Neural progenitor cell (in vitro differentiated cells): ENCODE measurements at regions not wholly inside any gene's neighbourhood (a gene's known extent, or its start where the extent isn't known, plus 50 kb on each side); places are given as distances from the start of the nearest gene placed in this dataset.

Source experiments
- DNase-seq: peaks from one replicate; pipeline ENCODE4 v3.0.0-alpha.2; 2016; ENCODE audit warnings: low spot score
- H2AFZ ChIP-seq: fragments of 200-600 bp; sonication (generic); replicated peaks from 2 replicates; pipeline ENCODE4 v1.6.1; 2016; ENCODE audit warnings: antibody characterized with exemption
- H3F3A ChIP-seq: fragments of 200-600 bp; sonication (generic); 2 replicates; pipeline ENCODE4 v1.6.1; 2016; ENCODE audit warnings: antibody characterized with exemption, low read depth
- H3K27ac ChIP-seq: fragments of 200-600 bp; sonication (generic); 2 replicates; pipeline ENCODE4 v1.5.1; 2016; ENCODE audit warnings: mild to moderate bottlenecking
- H3K27me3 ChIP-seq: fragments of 200-600 bp; sonication (generic); 2 replicates; pipeline ENCODE4 v1.6.1; 2016; ENCODE audit warnings: mild to moderate bottlenecking, moderate library complexity
- H3K36me3 ChIP-seq: fragments of 200-600 bp; sonication (generic); 2 replicates; pipeline ENCODE4 v1.5.1; 2016
- H3K4me1 ChIP-seq: fragments of 200-600 bp; sonication (generic); 2 replicates; pipeline ENCODE4 v1.6.1; 2016; ENCODE audit warnings: mixed run types
- H3K4me2 ChIP-seq: fragments of 200-600 bp; sonication (generic); 2 replicates; pipeline ENCODE4 v1.6.1; 2016
- H3K4me3 ChIP-seq: fragments of 200-600 bp; sonication (generic); 2 replicates; pipeline ENCODE4 v1.5.1; 2016
- H3K79me2 ChIP-seq: fragments of 200-600 bp; sonication (generic); 2 replicates; pipeline ENCODE4 v1.6.1; 2016; ENCODE audit warnings: low read depth
- H3K9ac ChIP-seq: fragments of 200-600 bp; sonication (generic); 2 replicates; pipeline ENCODE4 v1.6.1; 2016
- H3K9me3 ChIP-seq: fragments of 200-600 bp; sonication (generic); 2 replicates; pipeline ENCODE4 v1.5.1; 2016; ENCODE audit warnings: low read depth
- H4K20me1 ChIP-seq: fragments of 200-600 bp; sonication (generic); 2 replicates; pipeline ENCODE4 v1.6.1; 2016; ENCODE audit warnings: low read depth
- H3K27ac Mint-ChIP-seq: 3 replicates; pipeline ENCODE4 v1.8.0; 2021; ENCODE audit warnings: mixed read lengths
- H3K27me3 Mint-ChIP-seq: 2 replicates; pipeline ENCODE4 v1.8.0; 2022; ENCODE audit warnings: low read depth, mild to moderate bottlenecking, inconsistent platforms, moderate library complexity, mixed read lengths; ENCODE audit not compliant: insufficient read depth
- H3K36me3 Mint-ChIP-seq: 3 replicates; pipeline ENCODE4 v1.8.0; 2021; ENCODE audit warnings: mixed read lengths
- H3K4me1 Mint-ChIP-seq: 3 replicates; pipeline ENCODE4 v1.8.0; 2021; ENCODE audit warnings: mixed read lengths
- H3K4me3 Mint-ChIP-seq: 3 replicates; pipeline ENCODE4 v1.8.0; 2021; ENCODE audit warnings: mild to moderate bottlenecking, moderate library complexity, mixed read lengths
- H3K9me3 Mint-ChIP-seq: 3 replicates; pipeline ENCODE4 v1.8.0; 2020; ENCODE audit warnings: mixed read lengths
- EZH2 ChIP-seq: fragments of 200-600 bp; sonication (generic); IDR thresholded peaks from 2 replicates; pipeline ENCODE4 v1.6.1; 2017; ENCODE audit warnings: antibody characterized with exemption, mild to moderate bottlenecking, moderate library complexity
- EZH2phosphoT487 ChIP-seq: fragments of 200-600 bp; sonication (generic); IDR thresholded peaks from 2 replicates; pipeline ENCODE4 v1.6.1; 2017; ENCODE audit warnings: antibody characterized with exemption
- TF ChIP-seq, protein P1 (sequence below): fragments of 200-600 bp; sonication (generic); IDR thresholded peaks from 2 replicates; pipeline ENCODE4 v1.5.1; 2017; ENCODE audit warnings: antibody characterized with exemption, mild to moderate bottlenecking

DNA sequence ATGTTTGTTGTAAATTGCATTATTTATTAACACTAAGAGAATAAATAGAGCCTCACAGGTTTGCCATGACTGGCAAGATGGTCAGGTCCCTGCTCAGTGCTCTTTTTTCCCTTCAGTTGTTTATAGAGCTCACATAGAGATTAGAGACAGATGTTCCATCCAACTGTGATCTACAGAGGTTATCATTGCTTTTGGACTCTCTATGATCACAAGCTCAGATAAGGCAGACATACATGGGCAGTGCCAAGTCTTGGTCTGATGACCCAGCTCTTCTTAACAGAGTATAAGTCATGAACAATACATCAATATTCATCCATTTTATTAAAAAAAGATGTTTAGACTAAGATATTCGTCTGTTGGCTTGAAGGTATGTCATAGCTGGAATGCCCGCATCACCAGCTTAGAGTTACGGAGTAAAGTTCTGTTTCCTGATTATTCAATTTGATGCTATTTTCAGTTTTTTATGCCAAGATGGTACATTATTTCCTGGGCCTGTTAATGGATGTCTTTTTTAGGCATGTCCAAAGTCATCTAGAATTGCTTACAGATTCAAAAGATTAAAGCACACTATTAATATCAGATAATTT lies 729.8 kb upstream of the SLC10A2 start:
- Histone ChIP-seq H3F3A (no peaks in the 10 kb centered on the region), H3K4me3 (no peak overlapping the region), H3K9ac (no peak overlapping the region), H3K27me3 (no peaks in the 10 kb centered on the region), H2AFZ (no peak overlapping the region), H4K20me1 (no peaks in the 10 kb centered on the region), H3K27ac (no peak overlapping the region), H3K4me1 (no peaks in the 10 kb centered on the region), H3K9me3 (no peaks in the 10 kb centered on the region), H3K79me2 (no peaks in the 10 kb centered on the region), H3K36me3 (no peaks in the 10 kb centered on the region), H3K4me2 (no peak overlapping the region)
- no peaks in the 10 kb centered on the region for H3K4me1 Mint-ChIP-seq
- H3K27ac Mint-ChIP-seq, result no peak overlapping the region
- H3K27me3 Mint-ChIP-seq, result no peaks in the 10 kb centered on the region
- no peak for DNase-seq
- TF ChIP-seq EZH2 (no peak), EZH2phosphoT487 (no peak)
- TF ChIP-seq, protein P1, sequence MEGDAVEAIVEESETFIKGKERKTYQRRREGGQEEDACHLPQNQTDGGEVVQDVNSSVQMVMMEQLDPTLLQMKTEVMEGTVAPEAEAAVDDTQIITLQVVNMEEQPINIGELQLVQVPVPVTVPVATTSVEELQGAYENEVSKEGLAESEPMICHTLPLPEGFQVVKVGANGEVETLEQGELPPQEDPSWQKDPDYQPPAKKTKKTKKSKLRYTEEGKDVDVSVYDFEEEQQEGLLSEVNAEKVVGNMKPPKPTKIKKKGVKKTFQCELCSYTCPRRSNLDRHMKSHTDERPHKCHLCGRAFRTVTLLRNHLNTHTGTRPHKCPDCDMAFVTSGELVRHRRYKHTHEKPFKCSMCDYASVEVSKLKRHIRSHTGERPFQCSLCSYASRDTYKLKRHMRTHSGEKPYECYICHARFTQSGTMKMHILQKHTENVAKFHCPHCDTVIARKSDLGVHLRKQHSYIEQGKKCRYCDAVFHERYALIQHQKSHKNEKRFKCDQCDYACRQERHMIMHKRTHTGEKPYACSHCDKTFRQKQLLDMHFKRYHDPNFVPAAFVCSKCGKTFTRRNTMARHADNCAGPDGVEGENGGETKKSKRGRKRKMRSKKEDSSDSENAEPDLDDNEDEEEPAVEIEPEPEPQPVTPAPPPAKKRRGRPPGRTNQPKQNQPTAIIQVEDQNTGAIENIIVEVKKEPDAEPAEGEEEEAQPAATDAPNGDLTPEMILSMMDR, result no peak
- H3K4me3 Mint-ChIP-seq, result no peak overlapping the region
- peaks cover 4% of the 10 kb centered on the region for H3K9me3 Mint-ChIP-seq
- H3K36me3 Mint-ChIP-seq, result no peaks in the 10 kb centered on the region

DNA sequence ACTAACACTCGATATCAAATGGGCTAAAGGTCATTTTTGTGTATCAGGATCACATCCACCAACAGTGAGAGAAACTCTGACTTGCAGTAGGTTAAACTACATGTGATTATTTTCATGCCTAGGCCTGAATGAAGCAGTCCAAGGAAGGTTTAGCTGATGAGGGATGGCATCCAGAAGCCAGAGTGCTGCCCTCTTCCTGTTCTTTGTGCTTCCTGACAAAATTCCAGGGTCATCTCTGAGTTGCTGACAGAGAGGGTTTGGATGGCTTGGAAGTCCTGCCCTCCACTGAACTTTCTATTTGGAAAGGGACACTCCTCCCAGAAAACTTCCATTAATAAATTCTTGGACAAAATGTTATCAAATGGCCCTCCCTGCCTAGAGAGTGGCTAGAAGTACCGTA lies 728.3 kb upstream of the SLC10A2 start:
- Histone ChIP-seq H3K4me1 (no peaks in the 10 kb centered on the region), H3F3A (no peaks in the 10 kb centered on the region), H3K79me2 (no peaks in the 10 kb centered on the region), H2AFZ (peak overlapping the region; percentile 26), H4K20me1 (no peaks in the 10 kb centered on the region), H3K27me3 (no peaks in the 10 kb centered on the region), H3K27ac (no peak overlapping the region), H3K4me3 (no peak overlapping the region), H3K9me3 (no peaks in the 10 kb centered on the region), H3K4me2 (no peak overlapping the region), H3K36me3 (no peaks in the 10 kb centered on the region), H3K9ac (no peak overlapping the region)
- TF ChIP-seq, protein P1, result no peak
- no peak for TF ChIP-seq EZH2phosphoT487
- no peak for TF ChIP-seq EZH2
- Mint-ChIP-seq H3K4me3 (no peak overlapping the region), H3K27ac (no peak overlapping the region), H3K4me1 (no peaks in the 10 kb centered on the region), H3K27me3 (no peaks in the 10 kb centered on the region), H3K9me3 (peaks cover 4% of the 10 kb centered on the region), H3K36me3 (no peaks in the 10 kb centered on the region)
- peak; percentile 18 for DNase-seq

DNA sequence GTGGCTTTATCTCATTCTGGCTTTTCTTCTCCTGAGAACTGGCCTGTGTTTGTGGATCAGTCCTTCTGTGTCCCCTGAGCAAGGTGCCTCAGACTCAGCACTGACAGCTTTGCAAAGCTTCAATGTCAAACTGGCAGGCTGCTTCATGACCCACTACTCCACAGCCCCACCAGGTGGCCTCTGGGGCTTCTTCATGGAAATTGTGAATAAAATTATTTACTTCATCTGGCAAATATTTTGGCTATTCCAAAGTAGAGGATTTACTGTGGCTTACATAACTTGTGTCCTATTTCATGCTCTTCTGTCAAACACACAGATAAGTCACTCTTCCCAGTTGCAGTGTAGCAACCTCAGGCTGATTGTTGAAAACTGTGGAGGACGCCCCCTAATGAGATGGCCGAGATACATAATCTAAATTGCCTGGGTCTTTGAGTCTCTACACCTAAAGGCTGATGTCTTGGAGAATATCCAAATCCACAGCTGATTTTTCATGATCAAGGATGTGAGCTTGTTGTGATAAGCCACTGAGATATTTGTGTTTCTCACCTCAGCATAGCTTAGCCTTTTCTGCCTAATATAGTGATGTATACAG lies 721.9 kb upstream of the SLC10A2 start:
- Mint-ChIP-seq H3K4me1 (no peaks in the 10 kb centered on the region), H3K27me3 (peaks cover 2% of the 10 kb centered on the region), H3K9me3 (peaks cover 10% of the 10 kb centered on the region), H3K4me3 (no peak overlapping the region), H3K36me3 (no peaks in the 10 kb centered on the region), H3K27ac (no peak overlapping the region)
- TF ChIP-seq EZH2phosphoT487 (no peak), EZH2 (no peak)
- TF ChIP-seq, protein P1, result peak; percentile 43
- Histone ChIP-seq H3K9me3 (no peaks in the 10 kb centered on the region), H3F3A (no peaks in the 10 kb centered on the region), H3K4me3 (no peak overlapping the region), H3K4me2 (no peak overlapping the region), H3K27me3 (no peaks in the 10 kb centered on the region), H3K79me2 (no peaks in the 10 kb centered on the region), H3K27ac (no peak overlapping the region), H2AFZ (no peak overlapping the region), H3K4me1 (no peaks in the 10 kb centered on the region), H3K36me3 (no peaks in the 10 kb centered on the region), H4K20me1 (no peaks in the 10 kb centered on the region), H3K9ac (no peak overlapping the region)
- DNase-seq, result no peak
